ENCODE measurements at regions not wholly inside any gene's neighbourhood (a gene's known extent, or its start where the extent isn't known, plus 50 kb on each side); places are given as distances from the start of the nearest gene placed in this dataset.

GRCh38 chr13:90612391-90612790 is 735.1 kb upstream of the MIR17HG start:
- TF ChIP-seq, protein P1, sequence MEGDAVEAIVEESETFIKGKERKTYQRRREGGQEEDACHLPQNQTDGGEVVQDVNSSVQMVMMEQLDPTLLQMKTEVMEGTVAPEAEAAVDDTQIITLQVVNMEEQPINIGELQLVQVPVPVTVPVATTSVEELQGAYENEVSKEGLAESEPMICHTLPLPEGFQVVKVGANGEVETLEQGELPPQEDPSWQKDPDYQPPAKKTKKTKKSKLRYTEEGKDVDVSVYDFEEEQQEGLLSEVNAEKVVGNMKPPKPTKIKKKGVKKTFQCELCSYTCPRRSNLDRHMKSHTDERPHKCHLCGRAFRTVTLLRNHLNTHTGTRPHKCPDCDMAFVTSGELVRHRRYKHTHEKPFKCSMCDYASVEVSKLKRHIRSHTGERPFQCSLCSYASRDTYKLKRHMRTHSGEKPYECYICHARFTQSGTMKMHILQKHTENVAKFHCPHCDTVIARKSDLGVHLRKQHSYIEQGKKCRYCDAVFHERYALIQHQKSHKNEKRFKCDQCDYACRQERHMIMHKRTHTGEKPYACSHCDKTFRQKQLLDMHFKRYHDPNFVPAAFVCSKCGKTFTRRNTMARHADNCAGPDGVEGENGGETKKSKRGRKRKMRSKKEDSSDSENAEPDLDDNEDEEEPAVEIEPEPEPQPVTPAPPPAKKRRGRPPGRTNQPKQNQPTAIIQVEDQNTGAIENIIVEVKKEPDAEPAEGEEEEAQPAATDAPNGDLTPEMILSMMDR (IDR thresholded peaks at IDR 0.05): no peak
- TF ChIP-seq, protein P2, sequence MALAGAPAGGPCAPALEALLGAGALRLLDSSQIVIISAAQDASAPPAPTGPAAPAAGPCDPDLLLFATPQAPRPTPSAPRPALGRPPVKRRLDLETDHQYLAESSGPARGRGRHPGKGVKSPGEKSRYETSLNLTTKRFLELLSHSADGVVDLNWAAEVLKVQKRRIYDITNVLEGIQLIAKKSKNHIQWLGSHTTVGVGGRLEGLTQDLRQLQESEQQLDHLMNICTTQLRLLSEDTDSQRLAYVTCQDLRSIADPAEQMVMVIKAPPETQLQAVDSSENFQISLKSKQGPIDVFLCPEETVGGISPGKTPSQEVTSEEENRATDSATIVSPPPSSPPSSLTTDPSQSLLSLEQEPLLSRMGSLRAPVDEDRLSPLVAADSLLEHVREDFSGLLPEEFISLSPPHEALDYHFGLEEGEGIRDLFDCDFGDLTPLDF (CRISPR knock-in tag; IDR thresholded peaks at IDR 0.05): no peak
- no peak for TF ChIP-seq NFE2L1 (CRISPR knock-in tag; IDR thresholded peaks at IDR 0.05)
